Midbrain (tissue), 1 donor: ENCODE measurements at regions not wholly inside any gene's neighbourhood (a gene's known extent, or its start where the extent isn't known, plus 50 kb on each side); places are given as distances from the start of the nearest gene placed in this dataset.
"Not testable (repeated sequence)": the region's sequence is repeated elsewhere in the genome, so short reads cannot be mapped to it uniquely, and the experiment has no call there.

ENCODE experiments used
- DNase-seq: peaks from one replicate; lab custom pipeline; 2025; lab: John Stamatoyannopoulos, UW

GRCh38 chr1:83238654-83239053 is 760.3 kb downstream of the TTLL7 start:
- not testable (repeated sequence) for DNase-seq

DNA sequence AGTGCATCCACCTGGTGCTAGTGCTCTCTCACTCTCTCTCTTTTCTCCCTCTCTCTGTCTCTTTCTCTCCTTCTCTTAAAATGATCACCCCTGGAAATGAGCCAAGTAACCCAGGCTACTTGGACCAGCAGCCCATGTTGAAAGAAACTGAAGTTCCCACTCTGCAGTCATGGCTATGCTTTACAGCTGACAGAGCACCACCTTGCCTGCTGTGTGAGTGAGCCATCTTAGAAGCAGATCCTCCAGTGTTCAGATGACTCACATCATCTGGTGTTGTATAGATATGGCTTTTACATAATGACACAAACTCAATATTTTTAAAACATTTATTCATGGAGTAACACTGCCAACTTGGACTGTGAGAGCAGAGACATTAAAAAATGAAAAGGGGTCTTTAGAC is 779.1 kb downstream of the TTLL7 start:
- not testable (repeated sequence) for DNase-seq

DNA sequence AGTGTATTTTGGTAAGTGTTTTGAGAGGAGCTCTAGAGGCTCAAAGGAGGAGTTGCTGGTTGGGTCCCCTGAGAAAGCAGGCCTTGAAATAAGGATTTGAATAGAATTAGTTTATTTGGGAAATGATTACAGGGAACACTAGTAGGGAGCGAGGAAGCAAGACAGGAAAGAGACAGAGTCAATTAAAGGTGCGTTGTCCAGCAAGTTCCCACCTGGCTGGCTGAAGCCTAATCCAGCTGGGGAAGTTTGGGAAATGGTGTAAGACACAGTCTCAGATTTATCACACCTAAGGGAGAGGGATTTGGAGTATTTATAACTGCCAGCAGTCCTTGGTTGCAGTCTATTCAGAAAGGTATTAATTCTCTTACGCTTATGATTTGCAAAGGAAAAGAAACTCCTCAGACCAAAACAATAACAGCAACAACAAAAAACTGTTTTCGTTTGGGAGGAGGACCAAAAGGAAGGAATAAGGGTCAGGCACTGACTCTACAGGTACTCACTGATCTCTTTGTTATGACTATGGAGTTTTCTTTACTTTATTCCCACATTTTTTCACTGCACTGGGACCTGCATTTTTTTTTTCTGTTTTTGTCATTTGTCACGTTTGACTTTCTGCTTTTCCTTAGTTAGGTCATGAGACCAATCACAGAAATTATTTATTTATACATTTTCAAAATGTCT is 780.8 kb downstream of the TTLL7 start:
- DNase-seq: not testable (repeated sequence)

DNA sequence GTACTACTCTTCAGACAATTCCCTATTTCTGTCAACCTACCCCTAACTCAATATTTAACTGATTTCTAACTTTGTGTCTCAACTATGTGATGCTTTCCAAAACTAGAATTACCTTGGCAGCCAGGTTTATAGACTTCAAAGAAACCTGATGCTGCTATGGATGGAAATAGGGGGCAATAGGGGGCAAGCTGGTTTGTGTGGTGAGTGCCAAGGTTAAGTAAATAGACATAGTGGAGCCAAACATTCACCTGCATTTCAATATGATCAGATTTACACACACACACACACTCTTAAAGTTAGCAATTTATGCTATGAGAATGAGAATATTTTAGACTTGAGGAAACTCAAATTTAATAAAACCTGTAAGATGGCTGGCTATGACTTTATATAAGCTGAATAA is 784.6 kb downstream of the TTLL7 start:
- DNase-seq: not testable (repeated sequence)

DNA sequence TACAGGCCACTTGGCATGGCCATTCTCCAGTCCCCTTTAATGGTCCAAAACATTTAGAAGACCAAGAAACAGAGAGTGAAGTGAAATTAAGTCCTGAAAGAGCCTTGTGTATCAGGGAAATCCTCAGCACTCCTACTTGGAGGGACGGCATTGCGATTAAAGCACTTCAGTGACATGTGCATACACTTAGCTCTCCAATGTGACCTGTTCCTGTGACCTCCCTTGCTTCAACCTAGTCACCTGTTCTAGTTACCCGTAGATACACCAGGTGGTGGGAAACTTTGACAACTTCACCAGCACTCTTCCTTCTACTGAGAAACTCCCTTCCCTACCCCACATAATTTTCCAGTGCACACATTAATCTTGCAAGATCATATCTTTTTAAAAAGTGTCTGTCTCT is 785.3 kb downstream of the TTLL7 start:
- not testable (repeated sequence) for DNase-seq

GRCh38 chr1:83212033-83212432 is 786.9 kb downstream of the TTLL7 start:
- not testable (repeated sequence) for DNase-seq

GRCh38 chr1:83208540-83208939 is 790.4 kb downstream of the TTLL7 start:
- DNase-seq: not testable (repeated sequence)

DNA sequence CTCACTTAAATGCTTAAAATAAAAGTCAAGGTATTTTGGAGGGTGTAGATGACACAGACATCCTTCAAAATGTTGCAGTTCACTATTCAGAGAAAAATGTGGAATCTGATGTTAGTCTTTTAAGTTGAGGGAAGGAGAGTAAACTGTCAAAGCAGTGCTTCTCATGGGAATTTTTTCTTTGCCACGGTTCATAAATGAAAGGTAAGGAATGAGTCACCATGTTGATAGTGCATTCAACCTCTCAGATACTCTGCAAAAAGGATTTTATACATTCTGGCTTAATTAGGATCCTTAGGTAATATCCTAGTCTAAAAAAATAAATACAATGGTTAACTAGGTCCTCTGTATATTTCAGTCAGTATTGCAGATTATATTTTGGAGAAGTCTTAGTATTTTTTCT is 804.3 kb downstream of the TTLL7 start:
- DNase-seq: not testable (repeated sequence)

GRCh38 chr1:83182033-83182728 is 816.8 kb downstream of the TTLL7 start:
- not testable (repeated sequence) for DNase-seq

DNA sequence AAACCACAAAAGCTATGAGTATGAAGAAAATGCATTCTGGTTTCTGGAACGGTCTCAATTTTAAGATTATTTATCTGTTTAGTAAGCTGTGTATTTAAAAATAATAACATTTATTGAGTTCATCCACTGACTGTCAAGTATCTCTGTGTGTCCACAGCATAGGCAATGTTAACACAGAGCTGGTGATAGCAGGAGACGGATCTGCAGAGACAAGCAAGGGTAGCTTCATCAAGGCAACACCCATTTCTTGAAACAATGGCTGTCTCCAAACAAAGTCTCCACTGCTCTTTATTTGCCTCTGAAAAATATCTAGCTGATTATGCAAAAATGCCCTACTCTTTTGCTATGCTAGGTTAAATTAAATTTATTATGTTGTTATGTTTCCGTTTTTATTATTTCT is 818.3 kb downstream of the TTLL7 start:
- not testable (repeated sequence) for DNase-seq

- DNase-seq: not testable (repeated sequence)
Measured at GRCh38 chr1:83167634-83168033, 831.3 kb downstream of the TTLL7 start.

DNA sequence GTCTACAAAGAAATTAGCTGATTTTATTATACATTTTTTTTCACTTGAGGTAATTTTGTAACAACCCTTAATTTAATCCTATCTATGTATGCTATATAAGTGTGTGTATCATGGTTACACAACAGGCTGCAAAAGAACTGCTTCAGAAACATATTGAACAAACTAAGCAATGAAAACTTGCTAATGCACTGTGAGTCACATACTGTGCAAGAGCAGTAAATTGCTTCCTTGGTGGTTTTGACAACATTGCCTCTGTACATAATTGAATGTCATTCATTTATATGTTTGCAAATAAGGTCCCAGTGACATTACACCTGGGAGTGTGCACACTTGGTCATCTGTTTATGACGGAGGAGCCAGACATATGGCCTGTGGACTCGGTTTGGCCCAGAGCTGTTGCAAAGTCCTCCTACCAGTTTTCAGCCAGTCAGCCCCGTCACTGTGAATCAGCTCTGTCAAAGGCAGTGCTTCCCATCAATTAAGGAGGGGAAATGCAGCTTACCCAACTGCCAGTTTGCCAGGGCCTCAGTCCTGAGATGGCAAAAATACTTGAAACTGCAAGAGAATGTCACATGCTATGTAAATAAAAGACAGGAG is 835.0 kb downstream of the TTLL7 start:
- not testable (repeated sequence) for DNase-seq

DNA sequence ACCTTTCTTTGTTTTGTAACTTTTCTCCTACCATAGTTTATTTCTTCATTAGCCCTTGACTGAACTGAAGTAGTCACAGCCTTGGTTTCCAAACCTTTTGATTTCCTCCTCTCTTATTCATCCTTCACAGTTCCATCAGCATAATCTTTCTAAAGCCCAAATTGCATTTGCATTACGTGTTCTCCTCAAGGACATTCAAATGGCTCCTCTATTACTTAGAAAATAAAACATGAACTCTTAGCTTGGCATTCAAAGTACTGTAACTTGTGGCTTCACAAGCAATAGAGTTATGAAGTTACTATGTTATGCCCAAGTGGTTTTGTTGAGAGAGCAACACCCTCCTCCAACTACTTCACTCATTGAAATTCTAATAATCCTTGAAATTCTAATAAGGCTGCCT is 840.0 kb downstream of the TTLL7 start:
- not testable (repeated sequence) for DNase-seq

- DNase-seq: not testable (repeated sequence)
Measured at GRCh38 chr1:83154306-83154705, 844.6 kb downstream of the TTLL7 start.

- not testable (repeated sequence) for DNase-seq
Measured at GRCh38 chr1:83151167-83151898, 847.6 kb downstream of the TTLL7 start.

DNA sequence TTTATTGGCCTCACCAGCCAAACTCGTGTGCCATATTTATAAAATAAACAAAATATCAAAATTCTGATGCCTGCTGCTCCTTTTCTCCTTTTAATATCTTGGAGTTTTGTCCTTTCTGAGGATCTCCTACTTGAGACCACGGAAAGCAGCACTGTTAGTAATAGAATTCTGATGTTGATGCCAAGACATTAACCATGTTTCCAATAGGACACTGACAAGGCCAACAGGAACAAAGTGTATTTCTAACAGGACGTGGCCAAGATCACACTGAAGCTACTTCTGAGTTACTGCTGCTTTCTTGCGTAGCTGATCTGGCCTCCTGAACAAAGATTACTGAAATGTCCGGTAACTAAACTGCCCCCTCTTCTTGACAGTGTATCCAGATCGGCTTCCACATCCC is 848.5 kb downstream of the TTLL7 start:
- not testable (repeated sequence) for DNase-seq

DNA sequence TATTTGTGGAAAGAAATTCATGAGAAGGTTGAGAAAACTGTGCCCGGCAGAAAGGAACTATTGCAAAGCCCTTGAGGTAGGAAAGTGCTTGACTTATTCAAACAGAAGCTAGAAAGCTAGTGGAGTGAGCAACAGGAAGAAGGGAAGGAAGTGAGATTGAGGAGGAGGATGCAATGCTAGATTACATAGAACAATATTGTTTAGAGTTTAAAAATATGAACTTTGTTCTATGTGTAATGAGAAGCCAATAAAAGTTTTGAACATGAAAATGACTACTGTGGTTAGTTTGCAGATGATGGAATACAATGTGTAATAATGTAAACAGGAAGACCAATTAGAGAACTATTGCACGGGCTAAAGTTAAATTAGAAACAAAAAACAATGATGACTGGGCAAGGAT is 853.1 kb downstream of the TTLL7 start:
- not testable (repeated sequence) for DNase-seq

DNA sequence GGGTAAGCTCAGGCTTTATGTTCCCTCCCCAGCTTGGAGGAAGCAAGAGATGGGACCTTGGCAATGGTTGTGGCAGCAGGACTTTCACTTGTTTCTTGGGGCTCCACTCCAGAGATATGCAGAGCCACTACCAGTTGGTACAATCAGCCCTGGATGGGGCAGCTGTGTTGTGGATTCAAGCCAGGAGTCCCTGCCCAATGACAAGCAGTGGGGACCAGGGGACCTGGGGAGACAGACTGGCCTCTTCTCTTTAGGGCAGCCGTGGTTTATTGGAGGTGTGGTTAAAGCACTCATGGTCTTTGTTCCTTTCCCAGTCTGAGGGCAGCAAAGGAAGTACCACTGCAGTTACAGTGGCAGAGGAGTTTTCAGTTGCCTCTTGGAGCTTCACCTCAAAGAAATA is 856.1 kb downstream of the TTLL7 start:
- DNase-seq: not testable (repeated sequence)

DNA sequence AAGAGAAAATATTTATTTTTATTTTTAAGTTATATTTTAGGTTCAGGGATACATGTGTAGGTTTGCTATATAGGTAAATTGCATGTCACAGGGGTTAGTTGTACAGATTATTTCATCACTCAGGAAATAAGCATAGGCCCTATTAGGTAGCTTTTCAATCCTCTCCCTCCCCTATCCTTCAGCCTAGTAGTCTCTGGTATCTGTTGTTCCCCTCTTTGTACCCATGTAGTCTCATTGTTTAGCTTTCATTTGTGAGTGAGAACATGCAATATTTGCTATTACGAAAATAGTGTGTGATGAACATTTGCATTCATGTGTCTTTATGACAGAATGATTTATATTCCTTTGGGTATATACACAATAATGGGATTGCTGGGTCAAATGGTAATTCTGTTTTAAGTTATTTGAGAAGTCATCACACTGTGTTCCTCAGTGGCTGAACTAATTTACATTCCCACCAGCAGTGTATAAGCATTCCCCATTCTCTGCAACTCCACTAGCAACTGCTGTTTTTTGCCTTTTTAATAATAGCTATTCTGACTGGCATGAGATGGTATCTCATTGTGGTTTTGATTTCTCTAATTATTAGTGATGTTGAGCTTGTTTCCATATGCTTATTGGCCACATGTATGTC is 863.3 kb downstream of the TTLL7 start:
- DNase-seq: not testable (repeated sequence)

DNA sequence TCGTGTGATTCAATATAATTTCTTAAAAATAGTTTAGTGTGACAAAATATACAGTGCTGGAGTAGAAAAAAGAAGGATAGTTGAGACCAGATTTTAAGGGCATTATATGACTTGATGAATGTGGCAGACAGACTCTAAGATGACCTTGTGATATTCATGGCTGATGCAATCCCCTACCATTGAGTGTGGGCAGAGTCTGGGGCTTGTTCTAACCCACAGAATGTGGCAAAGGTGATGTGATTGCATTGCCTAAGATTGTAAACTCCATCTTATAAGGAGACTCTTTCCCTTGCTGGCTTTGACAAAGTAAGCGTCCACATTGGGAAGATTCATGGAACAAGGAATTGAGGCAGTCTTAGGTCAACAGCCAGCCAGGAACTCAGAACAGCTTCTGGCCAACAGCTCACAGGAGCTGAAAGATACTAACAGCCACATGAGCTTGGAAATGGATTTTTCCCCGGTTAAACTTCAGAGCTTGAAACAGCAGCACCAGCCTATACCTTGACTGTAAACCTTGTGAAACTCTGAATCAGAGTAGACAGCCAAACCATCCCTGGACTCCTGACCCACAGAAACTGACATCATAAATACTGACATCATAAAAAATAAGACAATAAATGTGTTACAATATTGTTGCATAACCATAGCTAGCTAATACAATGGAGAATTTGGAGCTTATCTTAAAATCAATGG is 864.5 kb downstream of the TTLL7 start:
- not testable (repeated sequence) for DNase-seq

- no peak for DNase-seq
Measured at GRCh38 chr1:83131692-83131955, 867.3 kb downstream of the TTLL7 start.
